GM23248 (cell line): ENCODE measurements at regions not wholly inside any gene's neighbourhood (a gene's known extent, or its start where the extent isn't known, plus 50 kb on each side); places are given as distances from the start of the nearest gene placed in this dataset.

Experiments used
- DNase-seq: peaks from one replicate; pipeline ENCODE4 v3.0.0-alpha.2; 2015
- H2AFZ ChIP-seq: fragments of 200-600 bp; sonication (generic); 2 replicates; pipeline ENCODE4 v1.6.1; 2016; ENCODE audit warnings: antibody characterized with exemption
- H3F3A ChIP-seq: fragments of 200-600 bp; sonication (generic); 2 replicates; pipeline ENCODE4 v1.6.1; 2016; ENCODE audit warnings: mild to moderate bottlenecking, antibody characterized with exemption, mixed run types; ENCODE audit not compliant: insufficient read depth
- H3K27ac ChIP-seq: fragments of 200-600 bp; sonication (generic); 2 replicates; pipeline ENCODE4 v1.5.1; 2016; ENCODE audit warnings: mild to moderate bottlenecking
- H3K27me3 ChIP-seq: fragments of 200-600 bp; sonication (generic); replicated peaks from 2 replicates; pipeline ENCODE4 v1.6.1; 2016; ENCODE audit warnings: mild to moderate bottlenecking; ENCODE audit not compliant: insufficient read depth
- H3K36me3 ChIP-seq: fragments of 200-600 bp; sonication (generic); 2 replicates; pipeline ENCODE4 v1.6.1; 2016; ENCODE audit warnings: low read depth, mild to moderate bottlenecking
- H3K4me1 ChIP-seq: fragments of 200-600 bp; sonication (generic); 2 replicates; pipeline ENCODE4 v1.6.1; 2016; ENCODE audit warnings: mild to moderate bottlenecking; ENCODE audit not compliant: insufficient read depth
- H3K4me2 ChIP-seq: fragments of 200-600 bp; sonication (generic); one replicate; pipeline ENCODE4 v1.6.1; 2016; ENCODE audit warnings: mild to moderate bottlenecking; ENCODE audit not compliant: unreplicated experiment
- H3K4me3 ChIP-seq: fragments of 200-600 bp; sonication (generic); 2 replicates; pipeline ENCODE4 v1.5.1; 2016; ENCODE audit warnings: mild to moderate bottlenecking
- H3K79me2 ChIP-seq: fragments of 200-600 bp; sonication (generic); 2 replicates; pipeline ENCODE4 v1.6.1; 2016; ENCODE audit warnings: mild to moderate bottlenecking; ENCODE audit not compliant: insufficient read depth
- H3K9ac ChIP-seq: fragments of 200-600 bp; sonication (generic); 2 replicates; pipeline ENCODE4 v1.6.1; 2016; ENCODE audit warnings: mild to moderate bottlenecking
- H3K9me2 ChIP-seq: fragments of 200-600 bp; sonication (generic); 2 replicates; pipeline ENCODE4 v1.6.1; 2016; ENCODE audit warnings: mixed run types, mild to moderate bottlenecking, moderate library complexity; ENCODE audit not compliant: insufficient read depth
- H3K9me3 ChIP-seq: fragments of 200-600 bp; sonication (generic); one replicate; pipeline ENCODE4 v1.6.1; 2017; ENCODE audit warnings: low read depth
- H4K20me1 ChIP-seq: fragments of 200-600 bp; sonication (generic); 2 replicates; pipeline ENCODE4 v1.6.0; 2016; ENCODE audit not compliant: insufficient read depth
- EZH2 ChIP-seq: fragments of 200-600 bp; sonication (generic); IDR thresholded peaks from 2 replicates; pipeline ENCODE4 v1.6.1; 2018; ENCODE audit warnings: antibody characterized with exemption, mild to moderate bottlenecking; ENCODE audit not compliant: insufficient read depth, poor library complexity, severe bottlenecking
- EZH2phosphoT487 ChIP-seq: fragments of 200-600 bp; sonication (generic); IDR thresholded peaks from 2 replicates; pipeline ENCODE4 v1.6.1; 2018; ENCODE audit warnings: antibody characterized with exemption, moderate library complexity, mild to moderate bottlenecking, low read depth; ENCODE audit not compliant: insufficient read depth
- WGBS, 2 experiments: methylation state at CpG; one replicate each; pipeline ENCODE4 v1.1.6; 2015 to 2017; ENCODE audit warnings: low lambda C conversion rate in 2 of 2, low coverage in 1 of 2; ENCODE audit errors: missing lambda C conversion rate in 2 of 2; 5-methylcytosine and 5-hydroxymethylcytosine counted together
- in situ Hi-C: fragments of 300-500 bp; cut with MboI; formaldehyde crosslinking; loops from 2 replicates; pipeline ENCODE4 v1.15.0; 2020

- Histone ChIP-seq H2AFZ (no peak overlapping the region), H4K20me1 (no peaks in the 10 kb centered on the region), H3K27ac (no peak overlapping the region), H3K4me1 (peaks cover 4% of the 10 kb centered on the region; the same call in 1 of the 2 replicates), H3K36me3 (no peaks in the 10 kb centered on the region), H3K9me2 (no peaks in the 10 kb centered on the region), H3K27me3 (peaks cover 46% of the 10 kb centered on the region), H3K4me2 (no peak overlapping the region), H3K79me2 (no peaks in the 10 kb centered on the region), H3K9ac (no peak overlapping the region), H3K4me3 (no peak overlapping the region), H3K9me3 (no peaks in the 10 kb centered on the region), H3F3A (no peaks in the 10 kb centered on the region)
- TF ChIP-seq EZH2phosphoT487 (no peak), EZH2 (no peak)
- WGBS, 2 experiments, result 25 to 67% methylated on average over 1 of the region's 1 CpG
- in situ Hi-C loops, result no loop called here
- no peak for DNase-seq
Measured at GRCh38 chr10:114764656-114765055, 56.9 kb upstream of the FHIP2A start.

DNA sequence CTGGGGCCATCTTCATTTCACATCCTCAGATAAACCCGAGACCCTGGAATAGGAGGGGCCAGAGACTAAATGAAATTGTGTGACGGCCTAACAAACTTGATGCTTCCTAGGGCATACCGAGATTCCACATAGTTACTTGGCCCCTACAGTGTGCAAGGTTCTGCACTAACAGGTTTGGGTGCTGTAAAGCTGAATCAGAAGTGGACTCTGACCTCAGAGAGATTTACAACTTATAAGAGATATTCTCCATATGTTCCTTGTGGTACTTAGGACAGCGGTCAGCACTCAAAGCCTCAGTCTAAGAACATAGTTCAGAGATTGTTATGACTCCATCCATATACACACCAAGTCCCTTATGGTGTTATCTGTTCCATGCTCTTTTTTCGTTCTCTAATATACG, 55.1 kb upstream of the FHIP2A start:
- Histone ChIP-seq H3K4me2 (no peak overlapping the region), H2AFZ (no peak overlapping the region), H3K36me3 (no peaks in the 10 kb centered on the region), H3K9me2 (no peaks in the 10 kb centered on the region), H4K20me1 (no peaks in the 10 kb centered on the region), H3K27me3 (peaks cover 46% of the 10 kb centered on the region), H3K79me2 (no peaks in the 10 kb centered on the region), H3K27ac (no peak overlapping the region), H3K4me3 (no peak overlapping the region), H3K4me1 (peaks cover 4% of the 10 kb centered on the region; the same call in 1 of the 2 replicates), H3K9ac (no peak overlapping the region), H3F3A (no peaks in the 10 kb centered on the region), H3K9me3 (no peaks in the 10 kb centered on the region)
- in situ Hi-C loops, result no loop called here
- no peak for TF ChIP-seq EZH2
- TF ChIP-seq EZH2phosphoT487, result no peak
- 70 to 74% methylated on average over 6 of the region's 6 CpGs for WGBS, 2 experiments
- no peak for DNase-seq

DNA sequence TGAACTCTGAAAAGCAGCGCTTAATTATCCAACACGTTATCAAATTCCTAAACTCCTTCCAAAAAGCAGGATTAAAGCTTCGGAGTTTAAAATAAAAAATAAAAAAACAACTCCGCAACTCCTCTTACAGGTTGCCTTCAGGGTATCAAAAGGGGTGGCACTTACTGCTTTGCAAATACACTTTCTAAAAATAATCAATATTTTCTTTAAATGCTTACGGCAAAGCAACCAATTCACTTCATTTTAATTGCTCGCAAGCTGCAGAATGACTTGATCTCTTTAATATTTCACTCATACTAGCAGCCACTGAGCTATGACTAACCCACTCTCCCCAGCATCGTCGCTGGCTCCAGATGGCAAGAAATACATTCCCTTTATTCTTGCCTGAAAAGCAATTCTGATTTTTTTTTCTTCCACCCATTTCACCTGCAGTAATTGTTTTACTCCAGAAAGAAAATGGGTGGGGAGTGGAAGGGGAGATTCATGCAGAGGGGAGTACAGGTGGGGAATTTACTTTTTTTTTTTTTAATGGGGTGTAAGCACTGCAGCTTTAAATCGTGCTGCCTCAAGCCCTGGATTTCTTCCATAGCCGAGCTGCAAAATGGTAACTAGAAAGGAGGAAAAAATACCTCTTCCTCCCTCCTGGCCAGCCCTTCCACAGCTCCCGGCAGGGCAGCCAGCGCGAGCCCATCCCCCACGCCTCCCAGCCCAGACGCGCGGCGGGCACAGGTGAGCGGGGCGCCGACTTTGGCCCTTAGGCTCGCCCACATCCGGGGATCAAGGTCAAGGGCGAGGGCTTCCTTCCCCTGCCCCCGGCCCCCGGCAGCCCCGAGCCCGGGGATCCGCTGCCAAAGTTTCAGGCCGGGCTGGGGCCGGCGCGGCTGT, 54.2 kb upstream of the FHIP2A start:
- H3K4me3 ChIP-seq, result peak overlapping the region; percentile 63
- H2AFZ ChIP-seq, result peak overlapping the region; percentile 22; the same call in 1 of the 2 replicates

DNA sequence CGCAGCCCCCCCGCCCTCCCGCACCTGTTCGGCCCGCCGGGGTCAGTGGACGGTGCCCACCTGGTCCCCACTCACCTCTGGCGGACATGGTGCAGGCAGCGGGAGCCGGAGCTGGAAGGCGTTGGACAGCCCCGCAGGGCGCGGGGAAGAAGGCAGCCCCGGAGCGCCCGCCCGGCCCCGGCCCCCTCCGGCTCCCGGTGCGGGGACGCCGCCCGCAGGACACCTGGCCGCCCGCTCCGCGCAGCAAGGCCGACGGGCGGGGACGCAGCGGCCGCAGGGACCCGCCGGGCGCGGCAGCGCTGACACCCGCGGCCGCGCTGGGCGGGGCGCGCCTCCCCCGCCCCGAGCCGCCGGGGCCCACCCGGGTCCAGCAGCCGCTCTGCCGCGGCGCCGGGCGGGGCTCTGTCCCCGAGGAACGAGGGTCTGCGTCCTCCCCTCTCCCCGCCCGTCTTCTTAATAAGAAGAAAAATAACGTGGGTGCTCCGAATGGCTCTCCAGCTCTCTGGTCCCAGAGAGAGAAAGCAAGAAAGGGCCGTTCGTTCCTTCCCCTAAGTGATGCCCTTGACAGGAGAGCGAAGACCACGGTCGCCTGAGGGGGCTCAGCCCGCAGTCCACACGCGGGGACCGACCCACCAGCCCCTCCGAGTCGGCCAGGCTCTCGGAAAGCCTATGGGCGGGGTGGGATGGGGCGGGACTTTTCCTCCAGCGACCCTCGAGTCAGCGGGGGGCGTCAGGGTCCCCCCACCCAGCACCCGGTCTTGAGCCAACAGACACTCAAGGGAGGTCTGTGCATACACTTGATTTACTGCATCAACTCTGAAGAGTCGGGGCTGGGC, 53.4 kb upstream of the FHIP2A start:
- H2AFZ ChIP-seq, result peak overlapping the region; percentile 22; the same call in 1 of the 2 replicates
- DNase-seq, result peak; percentile 37
- no peaks in the 10 kb centered on the region for H3K36me3 ChIP-seq
- peaks cover 4% of the 10 kb centered on the region; the same call in 1 of the 2 replicates for H3K4me1 ChIP-seq
- peaks cover 46% of the 10 kb centered on the region for H3K27me3 ChIP-seq
- no peaks in the 10 kb centered on the region for H3K9me2 ChIP-seq
- 6 to 13% methylated on average over 5 to 57 of the region's 85 CpGs for WGBS, 2 experiments
- no peaks in the 10 kb centered on the region for H3K79me2 ChIP-seq
- no peaks in the 10 kb centered on the region for H4K20me1 ChIP-seq
- no peak overlapping the region for H3K9ac ChIP-seq
- H3K4me2 ChIP-seq, result peak overlapping the region; percentile 55
- no peaks in the 10 kb centered on the region for H3K9me3 ChIP-seq
- no peak for TF ChIP-seq EZH2phosphoT487
- TF ChIP-seq EZH2, result no peak
- H3K4me3 ChIP-seq, result peak overlapping the region; percentile 63
- H3K27ac ChIP-seq, result no peak overlapping the region
- in situ Hi-C loops, result no loop called here
- H3F3A ChIP-seq, result no peaks in the 10 kb centered on the region

More for the DNA sequence above, 54.2 kb upstream of the FHIP2A start:
- no peak overlapping the region for H3K27ac ChIP-seq
- no peaks in the 10 kb centered on the region for H4K20me1 ChIP-seq
- H3F3A ChIP-seq, result no peaks in the 10 kb centered on the region
- H3K79me2 ChIP-seq, result no peaks in the 10 kb centered on the region
- peak; percentile 82 for DNase-seq
- H3K36me3 ChIP-seq, result no peaks in the 10 kb centered on the region
- in situ Hi-C loops, result no loop called here
- TF ChIP-seq EZH2 (no peak), EZH2phosphoT487 (no peak)
- H3K9me3 ChIP-seq, result no peaks in the 10 kb centered on the region
- no peak overlapping the region for H3K9ac ChIP-seq
- WGBS, 2 experiments, result 3 to 6% methylated on average over 16 to 33 of the region's 33 CpGs
- no peaks in the 10 kb centered on the region for H3K9me2 ChIP-seq
- peaks cover 46% of the 10 kb centered on the region for H3K27me3 ChIP-seq
- peak overlapping the region; percentile 46 for H3K4me2 ChIP-seq
- peaks cover 4% of the 10 kb centered on the region; the same call in 1 of the 2 replicates for H3K4me1 ChIP-seq
